ENCODE measurements at regions not wholly inside any gene's neighbourhood (a gene's known extent, or its start where the extent isn't known, plus 50 kb on each side); places are given as distances from the start of the nearest gene placed in this dataset.

DNA sequence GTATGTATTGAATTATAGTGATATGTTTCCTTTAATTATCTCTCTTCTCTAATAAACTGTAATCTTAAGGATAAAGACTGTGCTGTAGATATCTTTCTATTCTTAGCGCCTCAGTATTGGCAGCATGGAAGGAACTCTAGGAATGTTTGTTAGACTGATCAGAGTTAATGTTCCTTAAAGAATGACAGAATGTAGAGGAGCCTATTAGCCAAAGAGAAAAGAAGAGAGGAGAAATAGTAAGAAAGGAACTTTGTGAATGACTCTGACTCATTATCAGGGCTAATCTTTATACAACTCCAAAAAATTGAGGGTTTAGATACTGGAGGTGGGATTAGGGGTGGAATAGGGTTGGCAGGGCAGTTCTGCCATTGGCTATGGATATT, 59.0 kb upstream of the NUDT12 start:
- TF ChIP-seq CTCF (conservative IDR thresholded peaks at IDR 0.05; ENCODE audit: low read depth, low read length) (no peak), EZH2 (IDR thresholded peaks at IDR 0.05; ENCODE audit: borderline replicate concordance, low read depth, low read length, poor library complexity, severe bottlenecking) (no peak)

Measured in A673 (cell line).